Caco-2 (cell line): ENCODE measurements at regions not wholly inside any gene's neighbourhood (a gene's known extent, or its start where the extent isn't known, plus 50 kb on each side); places are given as distances from the start of the nearest gene placed in this dataset.

ENCODE experiments used
- BruUV-seq: library from RNA; stranded (reverse); fragments of 400-500 nt; replicated peaks from 2 replicates; lab custom pipeline; 2021; lab: Mats Ljungman, UMichigan
- CTCF ChIA-PET: fragments of 300-600 bp; sonication (Branson Sonifier 250); formaldehyde crosslinking; loops from one replicate; lab custom pipeline; 2022; ENCODE audit warnings: antibody characterized with exemption; lab: Charles Lee
- POLR2A ChIA-PET: fragments of 300-600 bp; sonication (Branson Sonifier 250); formaldehyde crosslinking; loops from one replicate; lab custom pipeline; 2022; ENCODE audit warnings: antibody characterized with exemption; lab: Charles Lee
- DNase-seq, 2 experiments: peaks; one replicate each; pipeline versions ENCODE4 v3.0.0 to v3.0.0-alpha.2; 2020 to 2022
- H3K27me3 ChIP-seq: replicated peaks from 2 replicates; pipeline ENCODE4 v1.6.0; 2011; ENCODE audit warnings: low read length; ENCODE audit not compliant: control insufficient read depth, insufficient read depth
- H3K36me3 ChIP-seq: 2 replicates; pipeline ENCODE4 v1.5.1; 2011; ENCODE audit warnings: low read length; ENCODE audit not compliant: control insufficient read depth, insufficient read depth
- H3K4me1 ChIP-seq: fragments of 250-450 bp; sonication (Bioruptor Pico); 2 replicates; pipeline ENCODE4 v1.5.1; 2020; ENCODE audit warnings: mild to moderate bottlenecking
- H3K4me3 ChIP-seq: 2 replicates; pipeline ENCODE4 v1.5.1; 2011; ENCODE audit warnings: low read depth, mild to moderate bottlenecking, control low read depth, low read length
- H3K9me3 ChIP-seq: fragments of 250-450 bp; sonication (Bioruptor Pico); 2 replicates; pipeline ENCODE4 v1.5.1; 2020; ENCODE audit warnings: mild to moderate bottlenecking, moderate library complexity
- H3K27ac Mint-ChIP-seq: one replicate; pipeline ENCODE4 v1.8.0; 2022; ENCODE audit warnings: mixed read lengths; ENCODE audit not compliant: unreplicated experiment
- H3K27me3 Mint-ChIP-seq: one replicate; pipeline ENCODE4 v1.8.0; 2022; ENCODE audit warnings: mixed read lengths; ENCODE audit not compliant: insufficient read depth, unreplicated experiment
- H3K36me3 Mint-ChIP-seq: one replicate; pipeline ENCODE4 v1.8.0; 2022; ENCODE audit warnings: mild to moderate bottlenecking, mixed read lengths; ENCODE audit not compliant: insufficient read depth, unreplicated experiment
- H3K4me1 Mint-ChIP-seq: one replicate; pipeline ENCODE4 v1.8.0; 2022; ENCODE audit warnings: low read depth, mixed read lengths; ENCODE audit not compliant: unreplicated experiment
- H3K4me3 Mint-ChIP-seq: one replicate; pipeline ENCODE4 v1.8.0; 2022; ENCODE audit warnings: mild to moderate bottlenecking, moderate library complexity, mixed read lengths; ENCODE audit not compliant: unreplicated experiment
- H3K9me3 Mint-ChIP-seq: one replicate; pipeline ENCODE4 v1.8.0; 2022; ENCODE audit warnings: mixed read lengths; ENCODE audit not compliant: unreplicated experiment
- intact Hi-C: fragments of 100-400 bp; cut with micrococcal nuclease; formaldehyde crosslinking; loops from one replicate; pipeline ENCODE4 v1.10.0; 2022; ENCODE audit not compliant: unreplicated experiment
- TF ChIP-seq, protein P1 (sequence below), 2 experiments: fragments of 200-600 bp in 1 of 2; IDR thresholded peaks; 1 replicate in 1 of 2; 2 replicates in 1 of 2; pipeline versions ENCODE4 v1.5.1 to v1.8.0; 2011 to 2022; ENCODE audit warnings: antibody characterized with exemption in 1 of 2, control low read depth in 1 of 2, inconsistent platforms in 1 of 2, low read depth in 1 of 2, low read length in 1 of 2, mild to moderate bottlenecking in 1 of 2, moderate library complexity in 1 of 2; ENCODE audit not compliant: insufficient read depth in 1 of 2, severe bottlenecking in 1 of 2, unreplicated experiment in 1 of 2

DNA sequence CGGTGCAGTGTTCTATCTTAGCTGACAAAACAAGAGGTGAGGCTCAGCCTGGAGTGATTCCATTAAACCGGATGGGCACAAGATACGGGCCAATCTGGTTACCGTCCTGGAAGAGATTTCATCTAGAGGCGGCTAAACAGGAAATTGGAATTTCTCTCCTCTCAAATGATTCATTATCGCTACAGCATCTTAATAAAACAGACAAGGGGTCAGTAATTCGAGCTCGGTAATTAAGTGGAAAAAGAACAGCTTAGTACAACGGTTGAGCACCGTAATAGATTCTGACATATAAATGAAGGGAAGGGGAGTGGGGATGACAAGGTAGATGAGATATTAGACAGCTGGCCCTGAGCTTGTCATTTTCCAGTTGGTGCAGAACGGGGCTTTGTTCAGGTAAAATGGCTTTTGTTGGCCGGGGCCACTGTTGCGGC is 137.2 kb downstream of the EDN3 start:
- ChIA-PET CTCF (interaction anchor here (0.6 to 2.7 kb wide), 5 partner anchors 18 to 69 kb away, joined by 3 to 28 read pairs (median 3); no protein-coding TSS in a partner anchor), POLR2A (no interaction called here)
- Mint-ChIP-seq H3K27ac (no peak overlapping the region), H3K36me3 (no peaks in the 10 kb centered on the region), H3K27me3 (peaks cover 20% of the 10 kb centered on the region), H3K4me1 (no peaks in the 10 kb centered on the region), H3K9me3 (no peaks in the 10 kb centered on the region), H3K4me3 (no peak overlapping the region)
- intact Hi-C loops, result no loop called here
- no peaks in the 10 kb centered on the region for H3K36me3 ChIP-seq
- no peak for DNase-seq
- BruUV-seq, result no TSS peak
- H3K27me3 ChIP-seq, result no peaks in the 10 kb centered on the region
- H3K4me3 ChIP-seq, result no peak overlapping the region
- H3K4me1 ChIP-seq, result peaks cover 7% of the 10 kb centered on the region; the same call in 1 of the 2 replicates
- H3K9me3 ChIP-seq, result no peaks in the 10 kb centered on the region
- TF ChIP-seq, protein P1, sequence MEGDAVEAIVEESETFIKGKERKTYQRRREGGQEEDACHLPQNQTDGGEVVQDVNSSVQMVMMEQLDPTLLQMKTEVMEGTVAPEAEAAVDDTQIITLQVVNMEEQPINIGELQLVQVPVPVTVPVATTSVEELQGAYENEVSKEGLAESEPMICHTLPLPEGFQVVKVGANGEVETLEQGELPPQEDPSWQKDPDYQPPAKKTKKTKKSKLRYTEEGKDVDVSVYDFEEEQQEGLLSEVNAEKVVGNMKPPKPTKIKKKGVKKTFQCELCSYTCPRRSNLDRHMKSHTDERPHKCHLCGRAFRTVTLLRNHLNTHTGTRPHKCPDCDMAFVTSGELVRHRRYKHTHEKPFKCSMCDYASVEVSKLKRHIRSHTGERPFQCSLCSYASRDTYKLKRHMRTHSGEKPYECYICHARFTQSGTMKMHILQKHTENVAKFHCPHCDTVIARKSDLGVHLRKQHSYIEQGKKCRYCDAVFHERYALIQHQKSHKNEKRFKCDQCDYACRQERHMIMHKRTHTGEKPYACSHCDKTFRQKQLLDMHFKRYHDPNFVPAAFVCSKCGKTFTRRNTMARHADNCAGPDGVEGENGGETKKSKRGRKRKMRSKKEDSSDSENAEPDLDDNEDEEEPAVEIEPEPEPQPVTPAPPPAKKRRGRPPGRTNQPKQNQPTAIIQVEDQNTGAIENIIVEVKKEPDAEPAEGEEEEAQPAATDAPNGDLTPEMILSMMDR (IDR thresholded peaks at IDR 0.05; ENCODE audit: insufficient read depth in 1 of 2, low read depth in 1 of 2, low read length in 1 of 2, severe bottlenecking in 1 of 2, unreplicated experiment in 1 of 2), result no peak

- ChIA-PET POLR2A (no interaction called here), CTCF (interaction anchor here (0.6 to 2.7 kb wide), 5 partner anchors 17 to 69 kb away, joined by 3 to 28 read pairs (median 3); no protein-coding TSS in a partner anchor)
- no TSS peak for BruUV-seq
- Mint-ChIP-seq H3K36me3 (no peaks in the 10 kb centered on the region), H3K4me3 (no peak overlapping the region), H3K27me3 (peaks cover 21% of the 10 kb centered on the region), H3K4me1 (no peaks in the 10 kb centered on the region), H3K9me3 (no peaks in the 10 kb centered on the region), H3K27ac (no peak overlapping the region)
- Histone ChIP-seq H3K4me3 (no peak overlapping the region), H3K27me3 (no peaks in the 10 kb centered on the region), H3K9me3 (no peaks in the 10 kb centered on the region), H3K36me3 (no peaks in the 10 kb centered on the region), H3K4me1 (peaks cover 7% of the 10 kb centered on the region; the same call in 1 of the 2 replicates)
- DNase-seq, result peak in 1 of 2 experiments; percentile 70
- TF ChIP-seq, protein P1 (IDR thresholded peaks at IDR 0.05; ENCODE audit: insufficient read depth in 1 of 2, low read depth in 1 of 2, low read length in 1 of 2, severe bottlenecking in 1 of 2, unreplicated experiment in 1 of 2), result no peak
- intact Hi-C loops, result no loop called here
Observed at GRCh38 chr20:59438201-59438600, 137.8 kb downstream of the EDN3 start.

- Mint-ChIP-seq H3K36me3 (no peaks in the 10 kb centered on the region), H3K27me3 (peaks cover 29% of the 10 kb centered on the region), H3K4me1 (no peaks in the 10 kb centered on the region), H3K9me3 (no peaks in the 10 kb centered on the region), H3K27ac (no peak overlapping the region), H3K4me3 (no peak overlapping the region)
- TF ChIP-seq, protein P1 (IDR thresholded peaks at IDR 0.05; ENCODE audit: insufficient read depth in 1 of 2, low read depth in 1 of 2, low read length in 1 of 2, severe bottlenecking in 1 of 2, unreplicated experiment in 1 of 2), result peak; percentile 41 to 69
- ChIA-PET POLR2A (no interaction called here), CTCF (interaction anchor here (0.5 to 2.7 kb wide), 8 partner anchors 8 to 76 kb away, joined by 3 to 28 read pairs (median 3); no protein-coding TSS in a partner anchor)
- Histone ChIP-seq H3K9me3 (no peaks in the 10 kb centered on the region), H3K4me1 (peaks cover 7% of the 10 kb centered on the region; the same call in 1 of the 2 replicates), H3K4me3 (no peak overlapping the region), H3K36me3 (no peaks in the 10 kb centered on the region), H3K27me3 (peaks cover 2% of the 10 kb centered on the region; the same call in 1 of the 2 replicates)
- BruUV-seq, result no TSS peak
- intact Hi-C loops, result loop anchor here (1.0 kb wide), 2 partner anchors 16 to 57 kb away; no protein-coding TSS in a partner anchor
- peak in 1 of 2 experiments; percentile 58 for DNase-seq
Observed at GRCh38 chr20:59439243-59439642, 138.8 kb downstream of the EDN3 start.
